HG03521 (cell line): ENCODE measurements at regions not wholly inside any gene's neighbourhood (a gene's known extent, or its start where the extent isn't known, plus 50 kb on each side); places are given as distances from the start of the nearest gene placed in this dataset.
"Not testable (repeated sequence)": the region's sequence is repeated elsewhere in the genome, so short reads cannot be mapped to it uniquely, and the experiment has no call there.

ENCODE experiments used
- ATAC-seq: cut with Tn5 transposase; IDR thresholded peaks from one replicate; pipeline ENCODE4 v1.9.1; 2021; ENCODE audit warnings: mild to moderate bottlenecking, moderate library complexity; ENCODE audit not compliant: unreplicated experiment

DNA sequence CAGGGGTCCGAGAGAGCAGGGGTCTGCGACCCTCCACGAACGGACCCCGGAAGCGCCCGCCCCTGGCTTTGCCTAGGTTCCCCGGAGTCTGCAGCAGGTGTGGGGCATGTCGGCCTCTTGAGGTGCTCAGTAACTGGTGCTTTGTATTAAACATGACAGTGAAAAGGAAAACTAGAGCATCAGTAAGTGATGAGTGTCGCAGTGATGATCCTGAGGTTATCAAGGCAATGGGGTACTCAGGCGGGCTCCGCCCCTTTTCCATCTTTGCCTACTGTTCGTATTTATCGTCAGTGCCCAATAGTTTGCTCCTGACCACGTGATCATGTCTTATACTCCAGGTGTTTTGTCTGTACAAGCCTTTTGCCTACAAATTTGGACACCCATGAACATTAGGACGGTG is 262.4 kb downstream of the ZNF37A start:
- ATAC-seq = peak; percentile 31

GRCh38 chr10:38362514-38362913 is 268.4 kb downstream of the ZNF37A start:
- not testable (repeated sequence) for ATAC-seq

- not testable (repeated sequence) for ATAC-seq
Observed at GRCh38 chr10:38364073-38364472, 269.9 kb downstream of the ZNF37A start.

DNA sequence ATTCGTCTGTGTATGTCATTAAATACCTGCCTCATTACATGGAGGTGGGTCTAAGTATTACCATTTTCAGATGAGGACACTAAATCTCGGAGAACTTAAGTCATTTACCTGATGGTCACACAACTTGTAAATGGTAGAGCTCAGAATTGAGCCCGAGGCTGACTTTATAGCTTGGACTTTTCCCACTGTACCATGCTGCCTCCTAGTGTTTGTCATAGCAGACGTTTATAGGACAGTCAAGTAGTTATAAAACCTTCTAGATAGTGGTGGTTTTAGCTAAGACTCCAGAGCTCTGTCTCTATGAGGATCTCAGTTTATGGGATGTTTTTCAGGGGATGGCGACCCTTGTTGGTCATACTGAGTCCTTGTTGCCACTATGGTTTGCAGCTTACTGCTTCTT is 271.8 kb downstream of the ZNF37A start:
- not testable (repeated sequence) for ATAC-seq

- not testable (repeated sequence) for ATAC-seq
Observed at GRCh38 chr10:38383800-38384199, 289.7 kb downstream of the ZNF37A start.

GRCh38 chr10:38386869-38387268 is 292.7 kb downstream of the ZNF37A start:
- ATAC-seq = not testable (repeated sequence)

DNA sequence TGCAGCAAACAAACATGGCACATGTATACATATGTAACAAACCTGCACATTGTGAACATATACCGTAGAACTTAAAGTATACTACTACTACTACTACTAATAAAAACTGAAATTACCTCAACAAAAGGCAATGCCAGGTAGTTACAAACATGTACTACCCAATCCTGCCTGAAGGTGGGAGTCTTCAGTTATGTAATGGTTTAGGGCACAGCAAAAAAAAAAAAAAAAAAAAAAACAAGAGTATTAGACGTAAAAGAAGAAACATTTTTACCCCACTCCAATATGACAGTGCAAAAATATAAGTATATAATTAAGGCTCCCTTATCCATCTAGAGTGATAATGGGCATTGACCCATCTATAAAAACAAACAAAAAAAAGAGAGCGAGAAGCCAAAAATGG is 296.6 kb downstream of the ZNF37A start:
- ATAC-seq = not testable (repeated sequence)

GRCh38 chr10:38395465-38395864 is 301.3 kb downstream of the ZNF37A start:
- ATAC-seq = not testable (repeated sequence)

DNA sequence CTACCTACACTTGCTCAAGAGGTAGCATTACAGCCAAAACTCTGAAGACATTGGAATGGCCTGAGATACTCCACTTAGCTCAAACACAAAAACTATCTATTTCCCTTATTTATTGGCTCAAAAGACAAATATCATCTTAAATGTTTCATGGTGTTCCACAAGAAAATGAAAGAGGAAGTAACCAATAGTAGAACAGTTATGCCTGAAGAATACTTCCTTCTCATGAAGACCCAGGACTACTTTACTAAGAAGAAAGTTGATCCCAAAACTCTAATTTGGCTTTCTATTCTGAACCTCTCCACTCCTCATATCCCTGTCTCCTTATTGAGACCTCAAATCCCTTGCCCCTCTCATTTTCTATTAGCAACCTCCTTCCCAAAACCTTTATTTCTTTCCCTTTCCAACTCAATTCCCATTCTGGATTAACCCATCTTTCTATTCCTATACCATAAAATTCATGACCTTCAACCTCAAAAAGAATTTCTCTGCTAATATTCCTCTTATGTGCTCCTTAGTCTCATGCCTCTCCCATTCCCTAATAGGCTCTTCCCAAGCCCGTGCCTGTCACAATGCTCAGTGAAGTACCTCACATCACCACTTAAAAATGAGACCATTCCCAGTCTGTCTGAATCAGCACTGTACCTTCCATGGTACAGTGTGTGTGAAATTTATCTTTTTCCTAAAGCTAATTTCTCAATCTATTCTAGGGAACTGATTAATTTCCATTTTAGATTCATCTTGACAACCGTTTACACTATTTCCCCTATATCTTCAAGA is 302.2 kb downstream of the ZNF37A start:
- not testable (repeated sequence) for ATAC-seq

- ATAC-seq = not testable (repeated sequence)
Observed at GRCh38 chr10:38401565-38401964, 307.4 kb downstream of the ZNF37A start.

- ATAC-seq = peak; percentile 99
Observed at GRCh38 chr10:38402442-38403346, 308.6 kb downstream of the ZNF37A start.

DNA sequence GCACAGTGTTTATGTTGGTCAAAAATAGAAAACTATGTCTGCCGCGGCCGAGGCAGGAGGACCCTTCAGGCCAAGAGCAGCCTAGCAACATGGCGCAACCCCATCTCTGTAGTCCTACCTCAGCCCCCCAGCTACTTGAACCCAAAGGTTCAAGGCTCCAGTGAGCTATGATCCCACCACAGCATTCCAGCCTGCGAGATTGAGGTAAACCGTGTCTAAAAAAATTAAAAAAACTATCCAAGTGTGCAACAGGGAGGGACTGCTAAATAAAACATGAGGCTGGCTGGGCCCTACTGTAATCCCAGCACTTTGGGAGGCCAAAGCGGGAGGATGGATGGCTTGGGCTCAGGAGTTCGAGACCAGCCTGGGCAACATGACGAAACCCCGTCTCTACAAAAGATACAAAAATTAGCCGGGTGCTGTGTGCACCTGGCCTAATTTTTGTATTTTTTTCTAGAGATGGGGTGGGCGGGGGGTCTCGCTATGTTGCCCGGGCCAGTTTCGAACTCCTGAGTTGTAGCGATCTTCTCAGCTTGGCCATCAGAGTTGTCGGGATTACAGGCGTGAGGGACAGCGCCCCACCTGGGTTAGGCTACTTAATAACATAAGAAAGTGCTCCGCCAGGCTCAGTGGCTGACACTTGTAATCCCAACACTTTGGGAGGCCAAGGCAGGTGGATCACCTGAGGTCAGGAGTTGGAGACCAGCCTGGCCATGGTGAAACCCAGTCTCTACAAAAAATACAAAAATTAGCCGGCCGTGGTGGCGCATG is 309.4 kb downstream of the ZNF37A start:
- not testable (repeated sequence) for ATAC-seq

DNA sequence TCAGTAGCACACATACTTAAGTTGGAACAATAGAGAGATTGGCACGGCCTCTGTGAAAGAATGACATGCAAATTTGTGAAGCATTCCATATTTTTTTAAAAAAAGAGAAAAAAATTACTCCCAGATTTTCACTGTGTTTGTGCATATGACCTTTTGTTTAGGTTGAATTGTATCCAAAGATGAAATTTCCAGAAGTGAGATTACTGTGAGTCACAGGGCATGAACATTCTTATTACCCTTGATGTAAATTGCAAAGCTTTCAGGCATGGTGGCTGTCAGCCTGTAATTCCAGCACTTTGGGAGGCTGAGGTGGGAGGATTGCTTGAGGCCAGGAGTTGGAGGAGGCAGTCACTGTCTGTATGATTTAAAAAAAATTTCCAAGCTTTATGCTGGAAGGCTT is 329.5 kb downstream of the ZNF37A start:
- not testable (repeated sequence) for ATAC-seq

- ATAC-seq = not testable (repeated sequence)
Observed at GRCh38 chr10:38430242-38430641, 336.1 kb downstream of the ZNF37A start.

- not testable (repeated sequence) for ATAC-seq
Observed at GRCh38 chr10:38437359-38437758, 343.2 kb downstream of the ZNF37A start.

GRCh38 chr10:38448614-38449355 is 354.6 kb downstream of the ZNF37A start:
- ATAC-seq = not testable (repeated sequence)

- not testable (repeated sequence) for ATAC-seq
Observed at GRCh38 chr10:38449618-38450017, 355.5 kb downstream of the ZNF37A start.

DNA sequence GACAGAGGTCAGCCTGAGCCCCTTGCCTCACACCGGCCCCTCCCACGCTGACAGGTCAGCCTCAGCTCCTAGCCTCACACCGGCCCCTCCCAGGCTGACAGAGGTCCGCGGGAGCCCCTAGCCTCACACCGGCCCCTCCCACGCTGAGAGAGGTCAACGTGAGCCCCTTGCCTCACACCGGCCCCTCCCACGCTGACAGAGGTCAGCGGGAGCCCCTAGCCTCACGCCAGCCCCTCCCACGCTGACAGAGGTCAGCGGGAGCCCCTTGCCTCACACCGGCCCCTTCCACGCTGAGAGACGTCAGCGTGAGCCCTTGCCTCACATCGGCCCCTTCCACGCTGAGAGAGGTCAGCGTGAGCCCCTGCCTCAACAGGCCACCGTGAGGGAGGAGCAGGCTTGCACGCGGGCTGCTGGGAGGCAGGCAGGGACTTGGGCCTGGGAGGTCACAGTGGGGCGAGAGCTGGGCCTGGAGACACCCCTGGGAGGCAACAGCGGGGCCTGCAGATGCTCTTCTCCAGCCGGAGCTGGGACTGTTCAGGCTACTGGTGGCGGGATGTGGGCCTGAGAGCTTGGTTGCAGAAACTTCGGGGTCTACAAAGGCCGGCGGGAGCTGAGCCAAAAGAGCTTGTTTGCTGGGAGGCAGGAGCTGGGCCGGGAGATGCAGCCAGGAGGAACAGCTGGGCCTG is 356.4 kb downstream of the ZNF37A start:
- ATAC-seq = not testable (repeated sequence)

GRCh38 chr10:38451306-38451967 is 357.3 kb downstream of the ZNF37A start:
- not testable (repeated sequence) for ATAC-seq
